GM13977 (cell line): ENCODE measurements at regions not wholly inside any gene's neighbourhood (a gene's known extent, or its start where the extent isn't known, plus 50 kb on each side); places are given as distances from the start of the nearest gene placed in this dataset.

Source experiments
- DNase-seq: peaks from one replicate; pipeline ENCODE4 v3.0.0; 2012; ENCODE audit warnings: low spot score
- in situ Hi-C: fragments of 300-500 bp; cut with MboI; formaldehyde crosslinking; loops from one replicate; pipeline ENCODE4 v1.12.0; 2022; ENCODE audit warnings: low sequenced_read_pairs, low pct_unique_long_range_greater_than_20kb, mixed read lengths, inconsistent platforms; ENCODE audit not compliant: unreplicated experiment
- TF ChIP-seq, protein P1 (sequence below): IDR thresholded peaks from 2 replicates; pipeline ENCODE4 v1.5.1; 2012; ENCODE audit warnings: mild to moderate bottlenecking, control low read depth; ENCODE audit not compliant: insufficient read depth; ENCODE audit errors: extremely low read depth, missing control alignments

DNA sequence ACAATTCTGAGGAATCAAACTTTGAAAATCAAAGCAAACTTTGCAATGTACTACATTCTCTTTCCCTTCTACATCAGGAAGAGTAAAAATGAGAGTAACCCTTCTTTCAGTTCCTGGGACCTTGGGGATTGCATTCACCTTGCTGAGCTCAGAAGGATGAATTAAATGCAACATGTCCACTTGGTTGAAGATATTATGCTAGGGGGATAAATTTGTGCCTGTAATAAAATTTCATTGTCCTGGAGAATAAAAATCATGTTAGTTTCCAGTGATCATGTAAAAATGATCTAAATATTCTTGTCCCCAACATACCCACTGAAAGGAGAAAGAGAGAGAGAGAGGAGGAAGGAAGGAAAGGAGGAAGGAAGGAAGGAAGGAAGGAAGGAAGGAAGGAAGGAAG lies 587.1 kb upstream of the NEGR1 start:
- TF ChIP-seq, protein P1, sequence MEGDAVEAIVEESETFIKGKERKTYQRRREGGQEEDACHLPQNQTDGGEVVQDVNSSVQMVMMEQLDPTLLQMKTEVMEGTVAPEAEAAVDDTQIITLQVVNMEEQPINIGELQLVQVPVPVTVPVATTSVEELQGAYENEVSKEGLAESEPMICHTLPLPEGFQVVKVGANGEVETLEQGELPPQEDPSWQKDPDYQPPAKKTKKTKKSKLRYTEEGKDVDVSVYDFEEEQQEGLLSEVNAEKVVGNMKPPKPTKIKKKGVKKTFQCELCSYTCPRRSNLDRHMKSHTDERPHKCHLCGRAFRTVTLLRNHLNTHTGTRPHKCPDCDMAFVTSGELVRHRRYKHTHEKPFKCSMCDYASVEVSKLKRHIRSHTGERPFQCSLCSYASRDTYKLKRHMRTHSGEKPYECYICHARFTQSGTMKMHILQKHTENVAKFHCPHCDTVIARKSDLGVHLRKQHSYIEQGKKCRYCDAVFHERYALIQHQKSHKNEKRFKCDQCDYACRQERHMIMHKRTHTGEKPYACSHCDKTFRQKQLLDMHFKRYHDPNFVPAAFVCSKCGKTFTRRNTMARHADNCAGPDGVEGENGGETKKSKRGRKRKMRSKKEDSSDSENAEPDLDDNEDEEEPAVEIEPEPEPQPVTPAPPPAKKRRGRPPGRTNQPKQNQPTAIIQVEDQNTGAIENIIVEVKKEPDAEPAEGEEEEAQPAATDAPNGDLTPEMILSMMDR: no peak
- no peak for DNase-seq
- in situ Hi-C loops: no loop called here

DNA sequence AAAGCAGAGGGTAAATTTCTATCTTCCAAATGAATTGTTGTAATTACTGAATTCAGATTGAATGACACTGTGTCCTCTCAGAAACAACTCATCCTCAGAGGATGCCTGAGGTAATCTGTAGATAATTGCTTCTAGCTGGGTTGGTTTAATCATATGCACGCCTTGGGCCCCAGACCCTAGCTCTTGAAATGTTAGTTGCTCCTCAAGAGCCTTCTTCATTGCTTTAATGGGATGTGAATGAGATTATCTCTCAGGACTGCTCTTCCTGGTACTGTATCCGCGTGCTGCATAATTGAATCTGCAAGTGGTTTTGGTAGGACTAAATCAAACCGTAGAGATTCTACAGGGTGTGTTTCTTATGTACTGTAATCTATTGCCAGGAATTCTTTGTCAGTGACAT lies 569.3 kb upstream of the NEGR1 start:
- in situ Hi-C loops: no loop called here
- no peak for DNase-seq

GRCh38 chr1:72848997-72849396 lies 566.7 kb upstream of the NEGR1 start:
- TF ChIP-seq, protein P1: no peak
- DNase-seq: no peak
- in situ Hi-C loops: no loop called here

More for the DNA sequence above, 569.3 kb upstream of the NEGR1 start:
- TF ChIP-seq, protein P1: no peak

DNA sequence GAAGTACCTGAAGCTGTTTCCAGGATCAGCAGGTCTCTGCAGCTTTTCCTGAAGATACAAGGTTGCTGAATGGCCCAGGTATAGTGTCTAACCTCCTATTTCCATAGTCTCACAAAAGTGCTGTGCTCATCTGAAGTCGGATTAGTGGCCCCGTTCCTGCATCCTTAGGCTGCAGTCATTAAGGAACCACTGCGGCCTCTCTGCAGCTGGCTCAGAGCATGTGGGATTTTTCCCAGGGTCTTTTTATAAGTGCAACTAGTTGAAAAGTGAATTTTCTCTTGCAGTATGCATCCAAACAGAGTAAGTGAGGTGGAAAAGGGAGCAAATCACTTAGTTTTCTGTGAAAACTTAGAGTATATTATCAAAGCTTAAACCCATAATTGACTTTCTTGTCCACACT lies 565.3 kb upstream of the NEGR1 start:
- TF ChIP-seq, protein P1: no peak
- in situ Hi-C loops: no loop called here
- DNase-seq: no peak

- in situ Hi-C loops: no loop called here
- DNase-seq: no peak
These were observed 564.3 kb upstream of the NEGR1 start for GRCh38 chr1:72846476-72847278.

GRCh38 chr1:72845981-72846380 lies 563.6 kb upstream of the NEGR1 start:
- DNase-seq: no peak
- in situ Hi-C loops: no loop called here
- TF ChIP-seq, protein P1: no peak

More at GRCh38 chr1:72846476-72847278, 564.3 kb upstream of the NEGR1 start:
- TF ChIP-seq, protein P1: no peak
